Gastroesophageal sphincter (tissue), 4 donors: ENCODE measurements at regions not wholly inside any gene's neighbourhood (a gene's known extent, or its start where the extent isn't known, plus 50 kb on each side); places are given as distances from the start of the nearest gene placed in this dataset.
A peak's percentile ranks its signal among the peaks of the same experiment; 100 is the strongest.

ENCODE experiments used
- ATAC-seq: fragments of 150-250 bp; one replicate; pipeline ENCODE4 v1.9.1; 2016; ENCODE audit warnings: mild to moderate bottlenecking, moderate library complexity
- H3K27ac ChIP-seq, 4 donors: fragments of 200-600 bp; sonication (generic) in 3 of 4; 1 replicate in 3 of 4; 2 replicates in 1 of 4; pipeline ENCODE4 v1.5.1; 2016 to 2019
- H3K27me3 ChIP-seq: fragments of 200-600 bp; sonication (generic); one replicate; pipeline ENCODE4 v1.5.1; 2019
- H3K36me3 ChIP-seq, 2 donors: fragments of 200-600 bp; sonication (generic); one replicate each; pipeline ENCODE4 v1.5.1; 2019; ENCODE audit warnings: control low read depth in 1 of 2
- H3K4me1 ChIP-seq, 3 donors: fragments of 200-600 bp; sonication (generic); 1 replicate in 2 of 3; 2 replicates in 1 of 3; pipeline ENCODE4 v1.5.1; 2016 to 2019; ENCODE audit warnings: control low read depth in 2 of 3
- H3K4me3 ChIP-seq, 2 donors: fragments of 200-600 bp; sonication (generic); one replicate each; pipeline ENCODE4 v1.5.1; 2019; ENCODE audit warnings: mild to moderate bottlenecking in 1 of 2, moderate library complexity in 1 of 2
- H3K9me3 ChIP-seq, 3 donors: fragments of 200-600 bp; sonication (generic); one replicate each; pipeline ENCODE4 v1.5.1; 2017 to 2019; ENCODE audit warnings: control low read depth in 2 of 3
- EP300 ChIP-seq: sonication (generic); formaldehyde crosslinking; IDR thresholded peaks from one replicate; pipeline ENCODE4 v1.6.1; 2017; ENCODE audit warnings: antibody characterized with exemption, mild to moderate bottlenecking
- POLR2A ChIP-seq, 2 donors: fragments of 450-650 bp; IDR thresholded peaks; one replicate each; pipeline ENCODE4 v1.6.1; 2017; ENCODE audit warnings: antibody characterized with exemption in 2 of 2, mild to moderate bottlenecking in 2 of 2, moderate library complexity in 1 of 2
- POLR2AphosphoS5 ChIP-seq: sonication (generic); formaldehyde crosslinking; IDR thresholded peaks from one replicate; pipeline ENCODE4 v1.6.1; 2017; ENCODE audit warnings: antibody characterized with exemption
- WGBS, 2 donors: methylation state at CpG; one replicate each; pipeline ENCODE4 v1.1.5; 2018; ENCODE audit warnings: low coverage in 1 of 2; 5-methylcytosine and 5-hydroxymethylcytosine counted together
- TF ChIP-seq, protein P1 (sequence below), 4 experiments: fragments of 200-600 bp in 2 of 4; fragments of 450-650 bp in 2 of 4; sonication (generic) in 1 of 4; IDR thresholded peaks; one replicate each; pipeline ENCODE4 v1.5.1; 2017 to 2019; ENCODE audit warnings: antibody characterized with exemption in 4 of 4, mild to moderate bottlenecking in 2 of 4, moderate library complexity in 2 of 4

DNA sequence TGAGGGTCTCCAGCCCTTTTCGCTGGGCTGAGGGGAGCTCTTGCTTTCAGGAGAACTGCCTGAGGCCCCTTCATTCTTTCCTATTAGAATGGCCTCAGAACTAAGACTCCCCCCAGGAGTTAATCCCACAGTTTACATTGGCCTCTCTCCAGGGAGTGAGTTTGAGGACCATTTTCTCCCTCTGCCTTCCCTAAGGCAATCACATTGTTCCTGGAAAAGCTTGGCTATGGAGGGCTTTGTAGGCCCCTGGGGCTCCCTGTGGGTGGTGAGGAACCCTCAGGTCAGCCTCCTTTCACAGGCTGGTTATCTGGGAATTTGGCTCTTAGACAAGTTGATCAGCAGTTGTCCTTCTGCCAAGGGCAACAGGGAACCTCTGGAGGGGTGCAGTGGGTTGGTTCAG lies 343.7 kb downstream of the RPS24 start:
- no CpG with 5 or more reads among the region's 1 CpG for whole genome bisulfite sequencing, 2 donors
- Histone ChIP-seq H3K27ac (no peak overlapping the region), H3K4me1 (peaks cover 0 to 17% (median 0%) of the 10 kb centered on the region in 3 donors), H3K27me3 (no peaks in the 10 kb centered on the region), H3K4me3 (no peak overlapping the region), H3K36me3 (no peaks in the 10 kb centered on the region), H3K9me3 (peaks cover 0 to 7% (median 0%) of the 10 kb centered on the region in 3 donors)
- TF ChIP-seq, protein P1, sequence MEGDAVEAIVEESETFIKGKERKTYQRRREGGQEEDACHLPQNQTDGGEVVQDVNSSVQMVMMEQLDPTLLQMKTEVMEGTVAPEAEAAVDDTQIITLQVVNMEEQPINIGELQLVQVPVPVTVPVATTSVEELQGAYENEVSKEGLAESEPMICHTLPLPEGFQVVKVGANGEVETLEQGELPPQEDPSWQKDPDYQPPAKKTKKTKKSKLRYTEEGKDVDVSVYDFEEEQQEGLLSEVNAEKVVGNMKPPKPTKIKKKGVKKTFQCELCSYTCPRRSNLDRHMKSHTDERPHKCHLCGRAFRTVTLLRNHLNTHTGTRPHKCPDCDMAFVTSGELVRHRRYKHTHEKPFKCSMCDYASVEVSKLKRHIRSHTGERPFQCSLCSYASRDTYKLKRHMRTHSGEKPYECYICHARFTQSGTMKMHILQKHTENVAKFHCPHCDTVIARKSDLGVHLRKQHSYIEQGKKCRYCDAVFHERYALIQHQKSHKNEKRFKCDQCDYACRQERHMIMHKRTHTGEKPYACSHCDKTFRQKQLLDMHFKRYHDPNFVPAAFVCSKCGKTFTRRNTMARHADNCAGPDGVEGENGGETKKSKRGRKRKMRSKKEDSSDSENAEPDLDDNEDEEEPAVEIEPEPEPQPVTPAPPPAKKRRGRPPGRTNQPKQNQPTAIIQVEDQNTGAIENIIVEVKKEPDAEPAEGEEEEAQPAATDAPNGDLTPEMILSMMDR (IDR thresholded peaks at IDR 0.05): no peak
- TF ChIP-seq POLR2AphosphoS5 (no peak), POLR2A (IDR thresholded peaks at IDR 0.05) (no peak), EP300 (no peak)
- ATAC-seq: no peak

DNA sequence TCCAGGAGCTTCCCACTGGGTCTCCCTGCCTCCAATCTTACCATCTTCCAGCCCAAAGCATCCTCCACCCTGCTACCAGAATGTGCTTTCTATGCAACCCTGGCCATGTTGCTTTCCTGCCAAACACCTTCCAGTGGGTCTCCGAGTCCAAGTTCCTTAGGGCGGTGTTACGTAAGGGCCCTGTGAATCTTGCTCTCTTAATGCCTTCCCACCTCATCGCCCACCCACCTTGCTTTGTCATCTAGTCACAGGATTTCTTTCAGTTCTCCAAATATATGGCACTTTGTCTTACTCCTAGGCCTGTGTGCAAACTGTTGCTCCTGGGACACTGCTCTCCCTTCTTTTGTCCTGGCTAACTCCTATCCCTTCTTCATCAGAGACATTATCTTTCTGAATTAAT lies 344.5 kb downstream of the RPS24 start:
- TF ChIP-seq, protein P1 (IDR thresholded peaks at IDR 0.05): no peak
- TF ChIP-seq POLR2AphosphoS5 (no peak), POLR2A (IDR thresholded peaks at IDR 0.05) (no peak), EP300 (no peak)
- Histone ChIP-seq H3K27ac (no peak overlapping the region), H3K36me3 (no peaks in the 10 kb centered on the region), H3K27me3 (no peaks in the 10 kb centered on the region), H3K9me3 (peaks cover 0 to 7% (median 0%) of the 10 kb centered on the region in 3 donors), H3K4me1 (peaks cover 0 to 17% (median 0%) of the 10 kb centered on the region in 3 donors), H3K4me3 (no peak overlapping the region)
- WGBS, 2 donors: 88 to 96% methylated on average over 4 of the region's 4 CpGs
- ATAC-seq: no peak

DNA sequence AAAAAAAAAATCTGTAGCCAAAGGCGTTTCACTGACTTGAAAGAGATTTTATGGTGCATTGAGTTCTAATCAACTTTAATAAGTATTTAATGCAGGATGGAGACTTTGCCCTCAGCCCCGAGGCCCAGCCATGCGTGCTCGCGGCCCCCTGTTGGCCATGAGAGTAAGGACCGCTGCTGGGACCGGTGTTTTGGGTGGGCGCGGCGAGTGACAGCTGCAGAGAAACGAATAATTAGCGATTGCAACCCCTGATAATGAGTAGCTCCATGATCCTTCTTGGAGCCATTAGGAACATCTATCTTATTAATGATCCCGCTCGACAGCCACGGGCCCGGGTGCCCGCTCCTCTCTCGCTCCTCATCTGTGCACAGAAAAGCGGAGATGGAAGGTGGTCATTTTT lies 347.4 kb downstream of the RPS24 start:
- Histone ChIP-seq H3K4me1 (peaks cover 0 to 17% (median 0%) of the 10 kb centered on the region in 3 donors), H3K9me3 (peaks cover 0 to 7% (median 0%) of the 10 kb centered on the region in 3 donors), H3K4me3 (no peak overlapping the region), H3K27me3 (no peaks in the 10 kb centered on the region), H3K27ac (no peak overlapping the region), H3K36me3 (no peaks in the 10 kb centered on the region)
- 70 to 76% methylated on average over 15 to 16 of the region's 19 CpGs for WGBS, 2 donors
- no peak for ATAC-seq
- TF ChIP-seq, protein P1 (IDR thresholded peaks at IDR 0.05): peak in 1 of 4 experiments; percentile 13
- TF ChIP-seq POLR2A (IDR thresholded peaks at IDR 0.05) (no peak), EP300 (no peak)

DNA sequence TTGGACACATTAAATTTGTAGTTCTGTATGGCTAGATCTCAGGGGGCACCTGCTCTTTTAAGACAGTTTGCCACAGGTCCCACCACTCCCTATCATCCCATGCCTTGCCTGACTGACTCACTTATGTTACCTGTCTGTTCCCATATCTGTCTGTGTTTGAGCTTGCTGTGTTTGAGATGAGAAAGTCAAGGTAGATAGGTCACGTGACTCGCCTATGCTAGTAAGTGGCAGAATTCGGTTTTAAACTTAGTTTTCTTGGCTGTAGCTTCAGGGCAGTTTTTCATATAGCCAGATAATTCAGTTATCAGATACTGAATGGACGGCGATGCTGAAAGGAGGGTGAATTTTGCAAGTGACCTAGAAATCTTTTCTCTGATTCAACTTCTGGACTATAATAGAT lies 348.4 kb downstream of the RPS24 start:
- 87 to 90% methylated on average over 3 to 5 of the region's 5 CpGs for WGBS, 2 donors

DNA sequence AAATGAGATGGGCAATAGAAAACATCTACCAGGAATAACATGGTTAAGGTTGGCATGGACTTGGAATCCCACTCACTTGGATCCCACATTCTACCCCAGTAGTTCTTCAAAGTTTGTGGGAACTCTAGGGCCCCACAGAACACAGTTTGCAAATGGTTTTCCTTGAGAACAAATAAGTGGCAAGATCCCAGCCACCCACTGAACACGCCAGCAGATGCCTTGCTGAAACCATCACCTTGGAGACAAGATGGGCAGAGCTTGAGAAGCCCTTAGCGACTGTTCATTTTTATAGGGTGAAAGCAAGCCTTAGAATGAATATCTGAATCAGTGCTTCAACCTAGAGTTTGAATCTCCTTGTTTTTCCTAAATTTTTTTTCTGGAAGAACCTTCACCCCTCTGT lies 349.1 kb downstream of the RPS24 start:
- Histone ChIP-seq H3K4me3 (no peak overlapping the region), H3K27ac (no peak overlapping the region), H3K9me3 (peaks cover 0 to 7% (median 0%) of the 10 kb centered on the region in 3 donors), H3K27me3 (no peaks in the 10 kb centered on the region), H3K4me1 (peaks cover 0 to 3% (median 0%) of the 10 kb centered on the region in 3 donors), H3K36me3 (no peaks in the 10 kb centered on the region)
- 50 to 86% methylated on average over 1 to 2 of the region's 2 CpGs for WGBS, 2 donors
- TF ChIP-seq POLR2A (IDR thresholded peaks at IDR 0.05): no peak
- TF ChIP-seq POLR2AphosphoS5: no peak
- TF ChIP-seq EP300: no peak
- TF ChIP-seq, protein P1 (IDR thresholded peaks at IDR 0.05): no peak
- ATAC-seq: no peak

More for the DNA sequence above, 348.4 kb downstream of the RPS24 start:
- H3K4me3 ChIP-seq: no peak overlapping the region
- no peak overlapping the region for H3K27ac ChIP-seq
- TF ChIP-seq EP300 (no peak), POLR2AphosphoS5 (no peak), POLR2A (IDR thresholded peaks at IDR 0.05) (no peak)
- TF ChIP-seq, protein P1 (IDR thresholded peaks at IDR 0.05): no peak
- peaks cover 0 to 10% (median 0%) of the 10 kb centered on the region in 3 donors for H3K4me1 ChIP-seq
- ATAC-seq: no peak
- H3K9me3 ChIP-seq: peaks cover 0 to 7% (median 0%) of the 10 kb centered on the region in 3 donors
- no peaks in the 10 kb centered on the region for H3K27me3 ChIP-seq
- no peaks in the 10 kb centered on the region for H3K36me3 ChIP-seq
